H1 (cell line): ENCODE measurements at regions not wholly inside any gene's neighbourhood (a gene's known extent, or its start where the extent isn't known, plus 50 kb on each side); places are given as distances from the start of the nearest gene placed in this dataset.

ENCODE experiments used
- BRCA1 ChIP-seq: IDR thresholded peaks from 2 replicates; pipeline ENCODE4 v1.6.1; 2012; ENCODE audit warnings: low read depth, low read length, improper control_type of control experiment
- JUND ChIP-seq: IDR thresholded peaks from 2 replicates; pipeline ENCODE4 v1.6.1; 2011; ENCODE audit warnings: mild to moderate bottlenecking, improper control_type of control experiment, low read length
- RNF2 ChIP-seq: fragments of 200-900, 300-1000 bp; sonication (generic); IDR thresholded peaks from 2 replicates; pipeline ENCODE4 v1.7.1; 2016; ENCODE audit warnings: borderline replicate concordance, low read depth, mild to moderate bottlenecking, antibody characterized with exemption, low read length; ENCODE audit not compliant: poor library complexity, severe bottlenecking; ENCODE audit errors: missing control alignments
- SIN3A ChIP-seq, 2 experiments: IDR thresholded peaks in 1 of 2; conservative IDR thresholded peaks in 1 of 2; 2 replicates each; pipeline ENCODE4 v1.6.1; 2011 to 2012; ENCODE audit warnings: low read length in 2 of 2, improper control_type of control experiment in 1 of 2, low read depth in 1 of 2, mild to moderate bottlenecking in 1 of 2
- SUZ12 ChIP-seq: fragments of 200-600 bp; sonication (generic); IDR thresholded peaks from 2 replicates; pipeline ENCODE4 v1.6.1; 2012; ENCODE audit warnings: mild to moderate bottlenecking, inconsistent platforms, low read length, moderate library complexity, mixed read lengths
- TAF1 ChIP-seq: IDR thresholded peaks from 2 replicates; pipeline ENCODE4 v1.6.1; 2011; ENCODE audit warnings: mild to moderate bottlenecking, low read depth, low read length
- TBP ChIP-seq: IDR thresholded peaks from 2 replicates; pipeline ENCODE4 v1.6.1; 2011; ENCODE audit warnings: low read depth, low read length, improper control_type of control experiment

DNA sequence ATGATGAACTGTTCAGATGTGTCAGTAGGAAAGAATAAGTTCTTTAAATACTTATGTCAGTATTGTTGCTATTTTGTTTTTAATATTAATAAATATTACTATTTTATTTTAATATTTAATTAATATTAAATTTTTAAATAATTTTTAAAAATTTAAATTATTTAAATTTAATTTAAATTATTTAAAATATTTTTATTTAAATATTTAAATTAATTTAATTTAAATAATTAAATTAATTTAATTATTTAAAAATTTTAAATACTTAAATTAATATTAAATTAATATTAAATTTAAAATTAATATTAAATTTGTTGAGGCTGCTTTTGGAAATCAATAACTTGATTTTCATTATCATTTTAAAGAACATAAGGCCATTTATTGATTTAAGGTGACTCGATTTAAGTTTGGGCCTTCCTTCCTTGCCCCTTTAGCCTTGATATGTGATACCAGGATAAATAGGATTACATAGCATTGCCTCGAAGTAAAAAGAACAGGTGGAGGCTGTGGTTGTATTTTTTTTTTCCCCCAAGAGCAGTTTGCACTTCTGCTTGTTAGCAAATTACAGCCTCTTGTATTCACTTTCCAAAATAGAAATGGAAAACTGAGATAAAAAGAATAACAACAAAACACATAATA is 915.2 kb downstream of the TTLL7 start (continued):
- TF ChIP-seq SIN3A (conservative IDR thresholded peaks at IDR 0.05 in 1 of 2, IDR thresholded peaks at IDR 0.05 in 1 of 2; ENCODE audit: low read depth in 1 of 2, low read length in 2 of 2), result no peak
- TF ChIP-seq TAF1, result no peak
- no peak for TF ChIP-seq RNF2
- no peak for TF ChIP-seq TBP
- TF ChIP-seq JUND, result no peak
- no peak for TF ChIP-seq SUZ12
- no peak for TF ChIP-seq BRCA1
